Tibial artery (tissue), 4 donors: ENCODE measurements at regions not wholly inside any gene's neighbourhood (a gene's known extent, or its start where the extent isn't known, plus 50 kb on each side); places are given as distances from the start of the nearest gene placed in this dataset.

Source experiments
- DNase-seq, 2 donors: peaks; one replicate each; pipeline ENCODE4 v3.0.0-alpha.2; 2019
- H3K27ac ChIP-seq, 2 donors: fragments of 200-600 bp; sonication (generic) in 1 of 2; 1 replicate in 1 of 2; 2 replicates in 1 of 2; pipeline ENCODE4 v1.5.1; 2018 to 2019; ENCODE audit warnings: mild to moderate bottlenecking in 1 of 2
- H3K27me3 ChIP-seq, 2 donors: fragments of 200-600 bp; sonication (generic) in 1 of 2; one replicate each; pipeline versions ENCODE4 v1.5.1 to v1.6.0; 2016 to 2019
- H3K36me3 ChIP-seq, 3 donors: fragments of 200-600 bp; sonication (generic) in 2 of 3; one replicate each; pipeline ENCODE4 v1.5.1; 2016 to 2019; ENCODE audit warnings: mild to moderate bottlenecking in 2 of 3
- H3K4me1 ChIP-seq, 4 donors: fragments of 200-600 bp; sonication (generic) in 2 of 4; 1 replicate in 3 of 4; 2 replicates in 1 of 4; pipeline ENCODE4 v1.5.1; 2016 to 2019
- H3K4me3 ChIP-seq, 2 donors: fragments of 200-600 bp; sonication (generic) in 1 of 2; 1 replicate in 1 of 2; 2 replicates in 1 of 2; pipeline ENCODE4 v1.5.1; 2018 to 2019; ENCODE audit warnings: mild to moderate bottlenecking in 2 of 2
- H3K9me3 ChIP-seq, 3 donors: fragments of 200-600 bp; sonication (generic) in 1 of 3; one replicate each; pipeline ENCODE4 v1.5.1; 2016 to 2019
- intact Hi-C: fragments of 100-400 bp; cut with DNase I; formaldehyde crosslinking; loops from one replicate; pipeline ENCODE4 v1.15.0; 2023; ENCODE audit warnings: low total_unique reads
- TF ChIP-seq, protein P1 (sequence below), 2 experiments: fragments of 200-600 bp in 1 of 2; fragments of 450-650 bp in 1 of 2; IDR thresholded peaks; one replicate each; pipeline ENCODE4 v1.5.1; 2017 to 2019; ENCODE audit warnings: antibody characterized with exemption in 2 of 2, mild to moderate bottlenecking in 1 of 2, moderate library complexity in 1 of 2

DNA sequence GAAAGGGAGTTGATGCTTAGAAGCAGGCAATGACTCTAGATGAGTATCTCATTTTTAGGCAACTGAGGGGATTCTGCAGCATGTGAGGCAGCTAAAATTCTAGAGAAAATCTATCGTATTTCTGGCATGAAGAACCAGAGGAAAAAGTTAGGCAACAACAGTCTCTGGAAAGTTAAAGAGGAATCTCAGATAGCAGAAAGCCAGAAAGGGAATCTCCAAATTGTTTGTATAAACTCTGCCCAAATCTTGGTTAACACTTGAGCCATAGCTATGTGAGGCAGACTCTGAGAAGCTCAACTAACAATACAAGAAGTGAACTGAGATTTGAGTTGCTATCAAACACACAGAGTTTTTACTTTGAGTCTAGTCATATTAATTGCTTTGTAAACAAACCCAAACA, 215.8 kb upstream of the FZD8 start:
- DNase-seq = no peak
- Histone ChIP-seq H3K9me3 (no peaks in the 10 kb centered on the region), H3K27ac (no peak overlapping the region), H3K4me1 (peaks cover 0 to 6% (median 2%) of the 10 kb centered on the region in 4 donors), H3K27me3 (no peaks in the 10 kb centered on the region), H3K36me3 (no peaks in the 10 kb centered on the region), H3K4me3 (no peak overlapping the region)
- TF ChIP-seq, protein P1, sequence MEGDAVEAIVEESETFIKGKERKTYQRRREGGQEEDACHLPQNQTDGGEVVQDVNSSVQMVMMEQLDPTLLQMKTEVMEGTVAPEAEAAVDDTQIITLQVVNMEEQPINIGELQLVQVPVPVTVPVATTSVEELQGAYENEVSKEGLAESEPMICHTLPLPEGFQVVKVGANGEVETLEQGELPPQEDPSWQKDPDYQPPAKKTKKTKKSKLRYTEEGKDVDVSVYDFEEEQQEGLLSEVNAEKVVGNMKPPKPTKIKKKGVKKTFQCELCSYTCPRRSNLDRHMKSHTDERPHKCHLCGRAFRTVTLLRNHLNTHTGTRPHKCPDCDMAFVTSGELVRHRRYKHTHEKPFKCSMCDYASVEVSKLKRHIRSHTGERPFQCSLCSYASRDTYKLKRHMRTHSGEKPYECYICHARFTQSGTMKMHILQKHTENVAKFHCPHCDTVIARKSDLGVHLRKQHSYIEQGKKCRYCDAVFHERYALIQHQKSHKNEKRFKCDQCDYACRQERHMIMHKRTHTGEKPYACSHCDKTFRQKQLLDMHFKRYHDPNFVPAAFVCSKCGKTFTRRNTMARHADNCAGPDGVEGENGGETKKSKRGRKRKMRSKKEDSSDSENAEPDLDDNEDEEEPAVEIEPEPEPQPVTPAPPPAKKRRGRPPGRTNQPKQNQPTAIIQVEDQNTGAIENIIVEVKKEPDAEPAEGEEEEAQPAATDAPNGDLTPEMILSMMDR (IDR thresholded peaks at IDR 0.05) = no peak
- intact Hi-C loops = no loop called here

DNA sequence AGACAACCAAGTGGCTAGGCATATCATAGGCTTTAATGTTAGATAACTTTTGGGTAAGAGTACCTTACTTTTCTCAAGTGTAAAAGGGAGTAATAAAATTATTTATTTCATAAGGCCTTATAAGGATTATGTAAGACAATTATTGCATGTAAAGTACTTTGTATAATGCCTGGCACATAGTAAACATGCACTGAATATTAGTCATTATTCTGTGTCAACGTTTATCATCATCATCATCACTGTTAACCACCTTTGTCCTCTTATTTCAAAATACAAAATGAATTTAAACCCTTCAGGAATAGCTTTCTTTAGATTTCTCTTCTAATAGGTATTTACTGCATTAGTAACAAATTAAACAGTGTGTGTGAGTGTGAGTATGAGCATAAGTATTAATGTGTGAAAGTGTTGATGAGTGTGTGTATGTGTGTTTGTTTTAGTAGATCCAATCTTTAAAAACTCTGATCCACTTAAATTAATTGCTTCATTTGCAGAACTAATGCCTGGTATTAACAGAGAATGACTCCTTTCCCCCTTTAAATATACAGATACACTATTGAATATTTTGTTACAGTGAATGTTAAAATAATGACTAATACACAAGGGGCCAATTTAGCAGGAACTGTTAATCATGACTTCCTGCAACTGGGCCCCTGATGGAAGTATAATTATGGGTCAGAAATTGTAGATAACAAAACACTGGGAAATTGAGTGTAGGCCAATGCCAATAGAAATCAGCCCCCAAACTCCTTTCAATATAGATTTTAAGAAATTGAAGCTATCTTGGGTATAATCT, 213.3 kb upstream of the FZD8 start:
- H3K36me3 ChIP-seq = no peaks in the 10 kb centered on the region
- H3K27me3 ChIP-seq = no peaks in the 10 kb centered on the region
- TF ChIP-seq, protein P1 (IDR thresholded peaks at IDR 0.05) = no peak
- no peak overlapping the region for H3K27ac ChIP-seq
- intact Hi-C loops = no loop called here
- no peak for DNase-seq
- H3K9me3 ChIP-seq = no peaks in the 10 kb centered on the region
- no peak overlapping the region for H3K4me3 ChIP-seq
- peaks cover 0 to 13% (median 2%) of the 10 kb centered on the region in 4 donors for H3K4me1 ChIP-seq

DNA sequence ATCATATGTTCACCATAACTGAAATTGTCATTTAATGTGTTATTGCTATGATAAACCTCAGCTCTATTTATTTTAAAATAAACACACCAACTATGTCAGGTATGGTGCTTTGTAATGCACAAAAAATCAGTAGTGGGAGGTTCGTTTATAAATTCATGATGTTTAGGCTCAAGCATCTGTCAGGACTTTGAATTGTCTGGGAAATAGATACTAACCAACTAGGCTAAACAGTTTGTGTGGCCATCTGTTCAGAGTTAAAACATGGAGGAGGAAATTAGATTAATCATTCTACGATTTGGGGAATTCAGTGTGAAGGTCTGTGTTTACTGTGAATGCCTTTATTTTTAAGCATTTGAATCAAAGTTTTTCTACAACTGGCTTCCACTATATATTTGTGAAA, 212.6 kb upstream of the FZD8 start:
- intact Hi-C loops = no loop called here
- TF ChIP-seq, protein P1 (IDR thresholded peaks at IDR 0.05) = no peak
- no peak overlapping the region for H3K4me3 ChIP-seq
- DNase-seq = no peak
- no peak overlapping the region for H3K27ac ChIP-seq
- no peaks in the 10 kb centered on the region for H3K9me3 ChIP-seq
- H3K27me3 ChIP-seq = no peaks in the 10 kb centered on the region
- peaks cover 0 to 18% (median 3%) of the 10 kb centered on the region in 4 donors for H3K4me1 ChIP-seq
- H3K36me3 ChIP-seq = no peaks in the 10 kb centered on the region

DNA sequence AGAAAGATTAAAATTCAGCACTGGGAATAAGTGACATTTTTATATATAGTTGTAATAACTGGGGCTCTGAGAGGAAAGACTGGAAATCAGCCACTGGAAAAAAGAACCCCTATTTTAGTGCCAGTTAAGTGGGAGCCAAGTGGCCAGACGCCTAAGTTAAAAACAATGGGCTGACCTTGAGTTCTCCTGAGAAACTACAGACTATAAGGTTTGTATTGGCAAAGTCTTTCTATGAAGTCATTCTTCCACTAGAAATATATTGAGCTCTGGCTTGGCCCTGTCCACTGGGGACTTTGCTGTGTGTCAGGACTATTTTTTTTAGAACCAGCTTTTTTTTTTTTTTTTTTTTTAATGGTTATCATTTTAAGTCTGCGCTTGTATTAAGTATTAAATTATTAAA, 210.6 kb upstream of the FZD8 start:
- Histone ChIP-seq H3K36me3 (no peaks in the 10 kb centered on the region), H3K4me1 (peaks cover 0 to 36% (median 5%) of the 10 kb centered on the region in 4 donors), H3K4me3 (no peak overlapping the region), H3K27me3 (no peaks in the 10 kb centered on the region), H3K27ac (no peak overlapping the region), H3K9me3 (no peaks in the 10 kb centered on the region)
- intact Hi-C loops = no loop called here
- TF ChIP-seq, protein P1 (IDR thresholded peaks at IDR 0.05) = no peak
- no peak for DNase-seq

DNA sequence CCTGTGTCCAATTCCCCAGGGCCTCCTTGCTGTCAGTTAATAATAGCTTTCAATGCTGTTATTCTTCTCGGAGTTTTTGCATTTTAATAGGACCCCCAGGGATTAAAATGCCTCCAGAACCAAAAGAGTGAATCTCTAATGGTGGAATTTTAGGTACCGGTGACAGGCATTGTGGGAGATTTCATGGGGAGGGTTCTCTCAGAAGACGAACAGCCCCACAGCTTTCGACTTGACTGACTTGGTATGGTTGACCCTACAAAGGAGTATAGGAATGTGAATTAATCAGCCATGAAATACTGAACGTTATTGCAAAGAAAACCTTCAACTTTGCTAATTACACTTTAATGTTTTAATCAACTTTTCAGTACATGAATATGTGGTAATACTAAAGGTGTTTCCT, 206.3 kb upstream of the FZD8 start:
- Histone ChIP-seq H3K27ac (no peak overlapping the region), H3K4me3 (no peak overlapping the region), H3K9me3 (no peaks in the 10 kb centered on the region), H3K36me3 (no peaks in the 10 kb centered on the region), H3K27me3 (no peaks in the 10 kb centered on the region), H3K4me1 (peaks cover 0 to 49% (median 12%) of the 10 kb centered on the region in 4 donors)
- TF ChIP-seq, protein P1 (IDR thresholded peaks at IDR 0.05) = no peak
- no peak for DNase-seq
- intact Hi-C loops = no loop called here
